SJSA1 (cell line): ENCODE measurements at regions not wholly inside any gene's neighbourhood (a gene's known extent, or its start where the extent isn't known, plus 50 kb on each side); places are given as distances from the start of the nearest gene placed in this dataset.

Experiments
- DNase-seq, 2 experiments: peaks; one replicate each; pipeline ENCODE4 v3.0.0-alpha.2; 2015 to 2020; ENCODE audit warnings: low spot score in 2 of 2, low read depth in 1 of 2
- H3K27ac ChIP-seq: fragments of 250-450 bp; sonication (Bioruptor Pico); 2 replicates; pipeline ENCODE4 v1.5.1; 2020; ENCODE audit warnings: mild to moderate bottlenecking, moderate library complexity
- H3K27me3 ChIP-seq: fragments of 250-450 bp; sonication (Bioruptor Pico); replicated peaks from 2 replicates; pipeline ENCODE4 v1.5.1; 2020; ENCODE audit warnings: mild to moderate bottlenecking, moderate library complexity
- H3K36me3 ChIP-seq: fragments of 250-450 bp; sonication (Bioruptor Pico); 2 replicates; pipeline ENCODE4 v1.5.1; 2020; ENCODE audit warnings: mild to moderate bottlenecking
- H3K4me1 ChIP-seq: fragments of 250-450 bp; sonication (Bioruptor Pico); replicated peaks from 2 replicates; pipeline ENCODE4 v1.6.1; 2021; ENCODE audit warnings: mild to moderate bottlenecking
- H3K4me3 ChIP-seq: fragments of 250-450 bp; sonication (Bioruptor Pico); 2 replicates; pipeline ENCODE4 v1.5.1; 2020; ENCODE audit warnings: mild to moderate bottlenecking
- H3K9me3 ChIP-seq: fragments of 250-450 bp; sonication (Bioruptor Pico); replicated peaks from 2 replicates; pipeline ENCODE4 v1.5.1; 2020; ENCODE audit warnings: mild to moderate bottlenecking

DNA sequence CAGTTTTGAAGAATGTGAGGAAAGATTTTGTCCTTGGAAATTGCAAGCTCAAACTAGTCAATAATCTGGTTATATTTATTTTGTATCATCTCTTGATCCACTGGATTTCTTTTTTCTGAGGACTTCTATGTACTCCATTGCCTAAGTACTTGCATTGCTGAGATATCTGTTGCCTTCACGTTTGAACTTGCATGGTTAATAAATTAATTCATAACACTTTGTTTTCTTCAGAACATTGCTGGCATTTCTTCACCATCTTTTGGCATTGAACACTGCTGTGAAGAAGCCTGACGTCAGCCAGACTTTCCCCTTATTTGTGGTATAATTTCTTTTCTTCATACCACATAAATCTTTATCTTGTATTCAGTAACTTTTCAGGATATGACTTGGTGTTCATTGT, 246.0 kb upstream of the KIF2A start:
- Histone ChIP-seq H3K4me1 (no peaks in the 10 kb centered on the region), H3K36me3 (no peaks in the 10 kb centered on the region), H3K27me3 (no peaks in the 10 kb centered on the region), H3K4me3 (no peak overlapping the region), H3K9me3 (no peaks in the 10 kb centered on the region), H3K27ac (no peak overlapping the region)
- no peak for DNase-seq

DNA sequence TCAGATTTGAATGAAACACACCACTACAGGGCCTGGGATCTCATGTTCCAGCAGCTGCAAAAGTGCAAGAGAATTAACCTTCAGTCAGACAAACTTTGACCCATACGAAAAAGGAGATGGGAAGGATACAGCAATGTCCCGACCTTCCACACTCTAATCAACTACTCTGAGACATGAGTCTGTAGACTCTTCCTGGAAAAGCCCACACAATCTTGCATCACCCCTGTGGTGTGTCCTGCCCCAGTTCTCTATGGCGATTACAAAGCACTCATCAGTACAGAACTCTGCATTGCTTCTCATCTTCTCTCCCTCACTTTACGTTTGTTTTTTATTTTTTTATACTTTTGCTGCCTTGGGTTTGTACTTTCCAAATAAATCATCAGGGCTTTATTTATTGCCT, 241.0 kb upstream of the KIF2A start:
- no peaks in the 10 kb centered on the region for H3K36me3 ChIP-seq
- H3K9me3 ChIP-seq, result no peaks in the 10 kb centered on the region
- H3K4me1 ChIP-seq, result no peaks in the 10 kb centered on the region
- no peak overlapping the region for H3K27ac ChIP-seq
- no peak for DNase-seq
- H3K27me3 ChIP-seq, result no peaks in the 10 kb centered on the region
- H3K4me3 ChIP-seq, result no peak overlapping the region

DNA sequence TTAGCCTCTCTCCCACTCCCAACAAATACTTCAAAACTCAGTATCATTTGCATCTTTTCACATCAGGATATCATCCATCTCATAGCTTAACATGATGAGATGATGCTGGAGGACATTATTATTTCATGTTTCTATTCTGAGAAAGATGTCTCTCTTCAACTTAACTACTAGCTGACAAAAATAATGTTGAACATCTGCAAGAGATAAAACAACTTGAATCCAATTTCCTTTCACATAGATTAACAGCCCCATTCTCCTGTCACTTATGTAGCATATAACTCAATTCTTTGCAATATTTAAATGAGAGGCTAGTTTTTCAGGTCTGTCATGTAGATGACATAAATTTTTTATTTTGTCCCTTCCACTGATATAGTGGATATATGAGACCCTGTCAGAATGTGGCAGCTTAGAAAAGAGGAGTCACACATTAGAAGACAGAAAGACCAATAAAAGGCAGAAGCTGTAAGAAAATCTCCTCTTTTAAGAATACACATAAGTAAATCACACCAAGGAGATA, 239.2 kb upstream of the KIF2A start:
- Histone ChIP-seq H3K27ac (no peak overlapping the region), H3K27me3 (no peaks in the 10 kb centered on the region), H3K4me1 (no peaks in the 10 kb centered on the region), H3K9me3 (no peaks in the 10 kb centered on the region), H3K36me3 (no peaks in the 10 kb centered on the region), H3K4me3 (no peak overlapping the region)
- DNase-seq, result no peak

DNA sequence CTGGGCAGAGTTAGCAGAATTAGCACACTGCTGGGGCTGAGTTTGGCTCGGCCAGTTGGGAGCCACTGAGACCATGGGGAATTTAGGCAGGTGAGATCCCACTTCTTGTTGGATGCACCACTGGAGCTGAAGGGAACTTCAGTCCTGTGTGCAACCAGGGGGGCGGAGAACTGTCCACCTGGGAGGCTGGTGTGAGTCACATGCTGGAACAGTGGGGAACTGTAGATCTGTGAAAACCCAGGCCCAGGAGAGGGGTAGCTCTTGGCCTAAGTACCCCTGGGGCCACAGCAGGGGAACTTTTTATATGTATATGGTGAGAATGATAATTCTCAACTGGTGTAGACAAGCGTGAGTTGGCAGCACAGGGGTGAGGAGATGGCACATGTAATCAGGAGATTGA, 237.5 kb upstream of the KIF2A start:
- H3K36me3 ChIP-seq, result no peaks in the 10 kb centered on the region
- no peaks in the 10 kb centered on the region for H3K9me3 ChIP-seq
- no peaks in the 10 kb centered on the region for H3K4me1 ChIP-seq
- no peaks in the 10 kb centered on the region for H3K27me3 ChIP-seq
- DNase-seq, result no peak
- no peak overlapping the region for H3K27ac ChIP-seq
- no peak overlapping the region for H3K4me3 ChIP-seq

DNA sequence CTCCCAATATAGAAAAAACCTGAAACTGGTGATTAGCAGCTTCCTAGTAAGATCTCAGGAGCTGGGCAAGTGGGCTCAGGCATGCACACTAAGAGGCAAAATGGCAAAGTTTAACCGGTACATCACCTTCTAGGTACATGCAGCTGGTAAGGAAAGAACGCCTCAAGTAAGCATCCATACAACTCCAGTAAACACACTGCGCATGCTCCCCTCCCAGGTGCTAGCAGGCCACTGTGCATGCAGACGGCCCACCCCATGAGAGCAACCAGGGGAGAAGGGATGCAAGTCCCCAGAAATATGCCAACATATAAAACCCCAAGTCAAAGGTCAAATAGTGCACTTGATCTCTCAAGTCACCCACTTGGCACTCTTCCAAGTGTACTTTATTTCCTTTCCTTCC, 228.6 kb upstream of the KIF2A start:
- H3K27me3 ChIP-seq, result no peaks in the 10 kb centered on the region

DNA sequence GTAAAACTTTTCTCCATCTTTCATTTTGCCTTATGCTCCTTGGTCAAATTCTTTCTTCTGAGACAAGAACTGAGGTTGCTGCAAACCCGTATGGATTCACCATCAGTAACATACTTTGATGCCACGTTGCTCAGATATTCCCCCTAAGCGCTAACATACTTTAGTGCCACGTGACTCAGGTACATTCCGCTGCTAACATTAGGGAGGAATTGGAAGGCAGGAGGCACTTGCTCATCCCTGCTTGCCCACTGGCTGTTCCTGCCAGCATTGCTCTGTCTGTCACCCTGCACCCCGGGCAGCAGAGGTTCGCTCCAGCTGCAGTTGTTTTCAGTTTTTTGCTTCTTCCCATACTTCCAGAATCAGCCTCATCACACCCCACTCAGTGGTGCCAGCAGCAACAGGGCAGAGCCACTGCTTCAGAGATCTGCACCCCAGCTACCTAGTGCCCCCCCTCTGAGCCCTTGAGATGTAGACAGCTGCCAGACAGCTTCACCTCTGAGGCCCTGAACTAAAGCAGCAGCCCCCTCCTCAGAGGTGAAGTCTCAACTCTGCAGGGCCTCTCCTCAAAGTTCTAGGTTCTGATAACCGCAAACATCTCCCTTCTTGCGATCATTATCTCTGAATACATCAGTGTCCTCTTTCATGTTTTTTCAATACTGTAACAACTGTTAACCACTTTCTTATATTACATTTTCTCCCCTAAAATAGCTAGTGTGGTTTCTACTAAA, 228.0 kb upstream of the KIF2A start:
- H3K27ac ChIP-seq, result no peak overlapping the region
- H3K4me3 ChIP-seq, result no peak overlapping the region
- no peaks in the 10 kb centered on the region for H3K4me1 ChIP-seq
- H3K9me3 ChIP-seq, result no peaks in the 10 kb centered on the region
- H3K27me3 ChIP-seq, result no peaks in the 10 kb centered on the region
- H3K36me3 ChIP-seq, result no peaks in the 10 kb centered on the region
- no peak for DNase-seq

More for the DNA sequence above, 228.6 kb upstream of the KIF2A start:
- no peak overlapping the region for H3K4me3 ChIP-seq
- no peaks in the 10 kb centered on the region for H3K4me1 ChIP-seq
- H3K36me3 ChIP-seq, result no peaks in the 10 kb centered on the region
- no peak for DNase-seq
- no peaks in the 10 kb centered on the region for H3K9me3 ChIP-seq
- no peak overlapping the region for H3K27ac ChIP-seq

DNA sequence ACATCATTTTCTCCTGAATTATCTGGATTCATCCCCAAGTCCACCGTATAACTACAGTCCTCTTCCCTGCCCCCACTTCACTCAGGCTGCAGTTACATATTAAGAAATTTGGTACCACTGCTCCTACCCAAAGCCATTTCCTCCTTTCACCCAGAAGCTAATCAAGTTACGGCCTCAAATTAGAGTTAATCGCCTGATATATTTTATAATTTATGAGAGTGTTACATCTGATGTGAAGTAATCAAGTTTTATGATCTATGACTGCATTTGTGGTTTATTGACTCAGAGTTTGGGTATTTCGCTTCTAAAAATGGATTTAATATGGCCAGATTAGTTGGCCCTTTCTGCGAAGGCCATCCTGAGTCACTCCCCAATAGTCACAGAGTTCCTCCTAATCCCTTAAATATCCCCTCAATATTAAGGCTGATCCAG, 223.6 kb upstream of the KIF2A start:
- Histone ChIP-seq H3K9me3 (no peaks in the 10 kb centered on the region), H3K36me3 (no peaks in the 10 kb centered on the region), H3K27ac (no peak overlapping the region), H3K4me3 (no peak overlapping the region), H3K4me1 (no peaks in the 10 kb centered on the region), H3K27me3 (no peaks in the 10 kb centered on the region)
- DNase-seq, result no peak

DNA sequence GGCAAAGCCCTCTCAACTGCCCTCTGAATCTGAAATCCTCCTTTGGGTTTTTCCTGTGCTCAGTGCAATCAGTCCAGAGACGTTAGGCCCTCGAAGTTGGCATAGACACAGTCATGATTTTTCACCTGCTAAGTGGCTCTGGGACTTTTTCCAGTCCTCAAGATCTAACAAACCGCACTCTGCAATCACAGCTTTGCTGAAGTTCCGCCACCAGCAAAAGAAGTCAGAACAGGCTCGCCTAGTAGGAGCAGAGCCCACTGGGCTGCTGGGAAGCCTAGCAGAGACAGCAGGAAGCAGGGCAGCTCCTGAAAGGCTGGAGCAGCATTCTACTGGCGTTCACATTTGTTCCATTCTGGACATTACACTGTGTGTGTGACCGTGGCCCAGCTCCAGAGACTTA, 222.8 kb upstream of the KIF2A start:
- Histone ChIP-seq H3K27ac (no peak overlapping the region), H3K36me3 (no peaks in the 10 kb centered on the region), H3K27me3 (no peaks in the 10 kb centered on the region), H3K4me1 (no peaks in the 10 kb centered on the region), H3K4me3 (no peak overlapping the region), H3K9me3 (no peaks in the 10 kb centered on the region)
- DNase-seq, result no peak

DNA sequence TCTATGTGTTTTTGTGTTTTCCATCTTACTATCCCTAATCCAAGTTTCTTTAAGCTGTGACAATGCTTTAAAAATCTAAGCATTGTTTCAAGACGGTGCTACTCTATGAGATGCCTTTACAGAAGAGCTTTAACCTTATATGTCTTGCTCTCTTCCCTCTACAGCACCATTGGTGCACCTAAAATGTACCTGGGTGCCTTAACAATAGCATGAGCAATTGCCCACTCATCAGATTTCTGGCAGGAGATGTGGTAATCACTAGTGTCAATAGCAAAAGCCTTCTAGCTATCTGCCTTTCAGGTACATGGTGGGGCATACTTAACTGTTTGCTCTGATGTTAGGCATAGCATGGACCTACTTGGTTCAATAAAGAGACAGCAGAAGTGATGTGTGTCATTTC, 222.3 kb upstream of the KIF2A start:
- H3K36me3 ChIP-seq, result no peaks in the 10 kb centered on the region

DNA sequence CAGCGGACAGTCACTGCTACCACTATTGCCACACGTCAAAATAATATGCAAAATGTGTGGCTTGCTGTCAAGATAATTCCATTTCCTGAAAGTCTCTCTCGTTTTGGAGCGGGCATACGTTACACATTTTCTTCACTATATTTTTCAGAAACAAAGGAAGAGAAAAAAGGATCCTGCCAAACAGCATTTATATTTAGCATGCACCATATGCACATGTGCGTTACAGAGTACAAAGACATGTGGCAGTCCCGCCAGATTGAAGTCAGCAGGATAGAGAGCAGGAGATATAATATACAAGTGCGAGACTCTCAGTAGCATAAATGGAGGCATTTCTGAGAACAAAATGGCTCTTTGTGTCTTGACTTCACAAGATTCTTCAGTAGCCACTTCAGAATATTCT, 221.6 kb upstream of the KIF2A start:
- Histone ChIP-seq H3K9me3 (no peaks in the 10 kb centered on the region), H3K36me3 (no peaks in the 10 kb centered on the region), H3K4me1 (no peaks in the 10 kb centered on the region), H3K27ac (no peak overlapping the region), H3K27me3 (no peaks in the 10 kb centered on the region), H3K4me3 (no peak overlapping the region)
- DNase-seq, result no peak

More for the DNA sequence above, 222.3 kb upstream of the KIF2A start:
- Histone ChIP-seq H3K27ac (no peak overlapping the region), H3K4me3 (no peak overlapping the region), H3K4me1 (no peaks in the 10 kb centered on the region), H3K9me3 (no peaks in the 10 kb centered on the region), H3K27me3 (no peaks in the 10 kb centered on the region)
- no peak for DNase-seq

DNA sequence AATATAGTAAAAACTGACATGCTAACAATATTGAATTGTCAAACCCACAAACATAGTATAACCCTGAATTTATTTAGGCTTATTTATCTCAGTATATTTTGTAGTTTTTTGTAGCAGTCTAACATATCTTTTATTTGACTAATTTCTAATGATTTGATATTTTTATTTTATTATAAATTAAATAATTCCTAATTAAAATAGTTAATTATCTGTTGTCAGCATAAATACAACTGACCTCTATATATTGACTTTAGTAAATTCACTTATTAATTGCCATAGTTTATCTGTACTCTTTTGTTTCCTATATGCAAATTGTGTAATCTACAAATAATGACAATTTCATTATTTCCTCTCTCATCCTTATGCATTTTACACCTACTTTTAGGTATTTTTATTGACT, 215.1 kb upstream of the KIF2A start:
- no peak for DNase-seq
- Histone ChIP-seq H3K27me3 (peaks cover 6% of the 10 kb centered on the region; the same call in 1 of the 2 replicates), H3K36me3 (no peaks in the 10 kb centered on the region), H3K9me3 (no peaks in the 10 kb centered on the region), H3K27ac (no peak overlapping the region), H3K4me3 (no peak overlapping the region), H3K4me1 (no peaks in the 10 kb centered on the region)

DNA sequence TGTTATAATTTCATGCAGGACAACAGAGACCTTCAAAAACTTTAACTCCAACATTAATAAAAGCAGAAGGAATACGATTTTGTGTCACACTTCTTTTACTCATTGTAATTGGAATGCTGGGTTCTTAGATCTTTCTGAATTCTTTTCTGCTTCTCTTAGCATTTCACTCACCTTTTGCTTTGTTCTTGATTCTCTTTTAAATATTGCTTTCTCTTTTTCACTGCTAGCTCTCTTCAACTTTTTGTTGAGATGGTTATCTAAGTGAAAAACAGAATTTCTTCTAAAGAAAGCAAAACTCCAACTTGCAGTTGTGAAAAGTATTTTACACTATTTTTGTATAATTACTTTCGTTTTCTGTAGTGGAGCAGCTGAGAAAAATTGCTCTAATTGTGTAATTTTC, 212.6 kb upstream of the KIF2A start:
- Histone ChIP-seq H3K4me1 (no peaks in the 10 kb centered on the region), H3K27me3 (peaks cover 6% of the 10 kb centered on the region; the same call in 1 of the 2 replicates), H3K36me3 (no peaks in the 10 kb centered on the region), H3K4me3 (no peak overlapping the region), H3K27ac (no peak overlapping the region), H3K9me3 (no peaks in the 10 kb centered on the region)
- DNase-seq, result no peak

DNA sequence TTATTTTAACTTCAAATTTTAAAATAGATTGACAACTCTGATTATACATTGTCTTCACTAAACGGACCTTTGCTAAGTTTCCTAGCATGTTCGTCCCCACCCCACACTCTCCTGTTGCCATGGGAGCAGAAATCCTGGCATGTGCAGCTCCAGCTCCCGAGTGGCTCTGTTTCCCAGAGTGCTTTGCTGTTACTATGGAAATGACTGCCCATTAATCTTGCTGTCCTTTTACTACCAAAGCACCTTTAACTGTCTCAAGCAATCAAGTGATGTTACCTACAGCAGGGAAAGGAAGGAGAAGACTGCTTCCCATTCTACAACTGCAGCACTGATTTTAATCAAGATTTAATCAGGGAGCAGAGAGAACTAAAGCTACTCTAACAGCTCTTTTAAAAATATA, 212.0 kb upstream of the KIF2A start:
- H3K4me1 ChIP-seq, result no peaks in the 10 kb centered on the region
- no peak for DNase-seq
- H3K4me3 ChIP-seq, result no peak overlapping the region
- H3K27ac ChIP-seq, result no peak overlapping the region
- H3K36me3 ChIP-seq, result no peaks in the 10 kb centered on the region
- H3K27me3 ChIP-seq, result peaks cover 6% of the 10 kb centered on the region; the same call in 1 of the 2 replicates
- H3K9me3 ChIP-seq, result no peaks in the 10 kb centered on the region

DNA sequence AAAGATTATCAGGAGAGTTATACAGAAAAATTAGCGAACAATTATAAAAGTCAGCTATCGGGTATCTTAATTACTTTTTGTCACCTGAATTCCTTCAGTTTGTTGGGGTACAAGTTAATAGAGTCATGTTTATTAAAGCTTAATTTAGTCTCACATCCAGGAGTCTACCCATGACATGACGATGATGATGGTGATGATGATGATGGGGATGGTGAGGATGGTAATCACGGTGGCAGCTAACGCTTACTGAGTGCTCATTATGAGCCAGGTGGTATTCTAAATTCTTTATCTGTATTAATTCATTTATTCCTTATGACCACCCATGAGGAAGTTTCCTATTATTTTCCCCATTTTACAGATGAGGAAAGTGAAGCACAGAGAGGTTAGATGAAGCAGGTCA, 208.6 kb upstream of the KIF2A start:
- DNase-seq, result no peak
- no peak overlapping the region for H3K27ac ChIP-seq

DNA sequence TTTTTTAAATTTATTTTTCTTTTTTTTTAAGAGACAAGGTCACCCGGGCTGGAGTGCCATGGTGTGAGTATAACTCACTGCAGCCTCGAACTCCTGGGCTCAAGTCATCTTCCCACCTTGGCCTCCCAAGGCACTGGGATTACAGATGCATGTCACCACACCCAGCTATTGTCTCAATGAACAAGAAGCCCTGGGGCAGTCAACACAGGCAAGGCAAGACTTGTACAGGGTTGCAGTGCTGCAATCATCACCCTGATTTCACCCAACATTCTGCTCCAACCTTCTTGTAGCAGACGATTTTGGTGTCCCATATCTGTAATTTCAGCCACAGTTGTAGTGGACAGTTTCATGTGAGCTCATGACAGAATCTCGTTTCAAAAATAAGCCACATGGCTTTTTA, 205.8 kb upstream of the KIF2A start:
- no peak overlapping the region for H3K27ac ChIP-seq
- no peak for DNase-seq
- H3K27me3 ChIP-seq, result no peaks in the 10 kb centered on the region
- no peak overlapping the region for H3K4me3 ChIP-seq
- H3K9me3 ChIP-seq, result no peaks in the 10 kb centered on the region
- H3K4me1 ChIP-seq, result no peaks in the 10 kb centered on the region
- H3K36me3 ChIP-seq, result no peaks in the 10 kb centered on the region

More for the DNA sequence above, 208.6 kb upstream of the KIF2A start:
- H3K36me3 ChIP-seq, result no peaks in the 10 kb centered on the region
- H3K4me3 ChIP-seq, result no peak overlapping the region
- H3K27me3 ChIP-seq, result peaks cover 4% of the 10 kb centered on the region; the same call in 1 of the 2 replicates
- H3K4me1 ChIP-seq, result no peaks in the 10 kb centered on the region
- H3K9me3 ChIP-seq, result no peaks in the 10 kb centered on the region
